HS-27A (cell line): ENCODE measurements at regions not wholly inside any gene's neighbourhood (a gene's known extent, or its start where the extent isn't known, plus 50 kb on each side); places are given as distances from the start of the nearest gene placed in this dataset.

ENCODE experiments used
- DNase-seq: peaks from one replicate; pipeline ENCODE4 v3.0.0-alpha.2; 2012; ENCODE audit warnings: low read depth, missing footprints

DNA sequence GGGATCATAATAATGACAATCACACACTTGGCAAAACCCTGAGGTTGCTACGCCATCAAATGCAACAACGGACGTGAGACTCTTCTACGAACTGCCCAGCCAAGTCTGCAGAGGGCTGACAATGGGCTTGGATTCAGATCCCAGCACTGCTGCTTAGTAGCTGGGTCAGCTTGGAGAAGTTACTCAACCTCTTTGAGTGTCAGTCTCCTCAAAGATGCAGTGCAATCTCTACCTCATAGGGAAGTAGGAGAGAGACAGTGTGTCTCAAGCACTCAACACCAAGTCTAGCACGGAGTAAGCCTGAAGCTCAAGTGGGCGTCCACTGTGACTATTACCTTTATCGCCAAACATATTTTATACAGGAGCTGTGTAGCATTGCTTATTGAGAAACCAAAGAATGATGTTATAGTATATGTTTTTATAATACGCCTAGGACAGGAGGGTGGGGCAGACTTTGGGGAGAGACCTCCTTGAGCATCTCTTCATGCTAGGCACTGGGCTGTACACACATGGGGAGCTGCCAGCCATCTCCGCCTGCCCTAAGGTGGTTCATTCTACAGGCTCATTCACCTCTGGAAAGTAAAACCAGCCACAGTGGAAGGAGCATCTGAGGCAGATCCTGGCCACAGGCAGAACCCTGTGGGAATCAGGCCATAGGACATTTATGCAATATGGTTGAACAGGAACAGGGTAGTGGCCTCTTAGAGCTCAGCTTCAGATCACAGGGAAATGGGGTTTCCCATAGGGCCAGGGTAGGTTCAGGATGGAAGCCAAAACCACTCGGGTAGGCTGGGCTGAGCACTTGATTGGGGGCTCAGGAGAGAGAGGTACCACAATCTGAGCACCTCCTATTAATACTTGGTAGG is 160.2 kb downstream of the MRPL14 start:
- no peak for DNase-seq

DNA sequence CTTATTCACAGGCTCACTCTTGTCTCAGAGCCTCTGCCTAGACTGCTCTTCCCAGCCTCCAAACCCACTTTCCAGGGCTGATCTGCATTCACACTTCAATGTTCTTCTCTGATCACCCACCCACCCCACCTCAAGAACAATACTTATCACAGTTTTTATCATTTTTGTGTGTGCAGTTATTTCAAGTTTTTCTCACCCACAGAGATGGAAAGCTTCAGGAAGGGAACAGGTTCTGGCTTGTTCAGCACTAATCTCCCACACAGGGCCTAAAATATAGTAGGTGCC is 160.9 kb downstream of the MRPL14 start:
- DNase-seq = no peak

DNA sequence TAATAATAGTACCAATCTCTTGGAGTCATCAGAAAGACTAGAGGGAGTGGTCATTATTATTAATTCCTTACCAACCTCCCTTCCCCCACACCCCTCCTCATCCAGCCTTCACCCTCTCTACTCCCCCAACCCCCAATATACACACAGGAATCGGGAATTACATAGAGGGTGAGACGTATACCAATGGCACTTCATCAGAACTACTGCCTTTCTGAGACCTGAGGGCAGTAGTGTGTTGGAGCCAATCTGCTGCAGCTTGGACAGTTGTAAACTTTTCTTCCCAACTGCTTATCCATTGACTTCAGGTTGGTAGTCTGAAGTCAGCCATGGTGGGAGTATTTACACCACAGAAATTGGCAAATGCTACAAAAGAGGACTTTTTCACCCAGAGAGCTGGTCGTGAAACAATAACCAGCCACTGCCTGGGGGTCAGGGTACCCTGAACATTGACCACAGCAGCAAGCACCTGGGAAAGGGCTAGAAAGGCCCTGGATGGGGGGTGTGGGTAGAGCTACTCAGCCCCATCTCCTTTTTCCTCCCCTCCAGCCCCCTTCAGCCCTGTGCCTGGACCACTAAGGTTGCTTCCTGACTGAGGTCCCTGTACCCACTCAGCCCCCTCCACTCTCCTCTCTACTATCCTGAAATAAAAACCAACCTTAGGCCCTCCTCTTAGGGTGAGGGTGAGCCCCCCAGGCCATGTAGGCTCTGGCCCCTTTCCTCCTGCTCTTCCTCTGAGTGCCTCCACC is 161.5 kb downstream of the MRPL14 start:
- no peak for DNase-seq

DNA sequence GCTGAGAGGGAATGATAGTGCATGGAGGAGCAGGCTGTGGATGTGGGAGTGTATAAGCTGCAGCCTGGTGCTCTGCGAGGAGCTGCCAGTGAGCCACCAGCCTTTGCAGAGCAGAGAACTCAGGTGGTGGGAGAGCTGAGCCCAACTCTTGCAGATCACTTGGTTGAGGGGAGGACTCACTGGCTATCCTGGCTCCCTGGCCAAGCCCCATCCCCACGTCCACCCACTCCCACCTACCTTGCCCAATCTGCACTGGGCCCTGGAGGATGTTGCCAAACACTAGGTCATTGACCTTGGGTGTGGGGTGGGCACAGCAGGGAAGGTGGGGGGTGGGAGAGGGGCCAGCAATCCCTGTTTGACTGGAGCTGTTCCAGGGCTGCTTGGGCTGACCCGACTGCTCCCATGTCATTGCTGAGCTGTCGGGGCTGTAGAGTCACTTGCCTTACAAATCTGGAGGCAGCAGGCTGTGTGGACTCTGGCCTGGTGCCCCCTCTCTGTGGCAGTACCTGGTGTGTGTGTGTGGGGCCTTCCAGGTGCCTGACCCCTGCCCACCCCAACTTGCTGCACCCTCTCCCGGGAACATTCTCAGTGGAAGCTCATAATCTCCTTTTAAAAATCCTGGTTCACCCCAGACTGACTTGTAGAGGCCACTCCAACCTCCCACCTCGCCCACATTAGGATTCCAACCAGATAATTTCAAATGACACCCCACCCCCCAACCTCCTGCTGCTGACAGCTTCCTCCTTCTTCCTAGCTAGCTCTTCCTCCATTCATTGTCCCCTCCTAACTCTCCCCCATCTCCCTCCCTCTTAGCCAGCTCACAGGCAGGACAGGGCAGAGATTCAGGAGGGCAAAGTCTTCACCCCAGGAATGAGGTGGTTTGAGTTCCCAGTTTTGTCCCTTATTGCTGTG is 162.3 kb downstream of the MRPL14 start:
- DNase-seq = no peak

DNA sequence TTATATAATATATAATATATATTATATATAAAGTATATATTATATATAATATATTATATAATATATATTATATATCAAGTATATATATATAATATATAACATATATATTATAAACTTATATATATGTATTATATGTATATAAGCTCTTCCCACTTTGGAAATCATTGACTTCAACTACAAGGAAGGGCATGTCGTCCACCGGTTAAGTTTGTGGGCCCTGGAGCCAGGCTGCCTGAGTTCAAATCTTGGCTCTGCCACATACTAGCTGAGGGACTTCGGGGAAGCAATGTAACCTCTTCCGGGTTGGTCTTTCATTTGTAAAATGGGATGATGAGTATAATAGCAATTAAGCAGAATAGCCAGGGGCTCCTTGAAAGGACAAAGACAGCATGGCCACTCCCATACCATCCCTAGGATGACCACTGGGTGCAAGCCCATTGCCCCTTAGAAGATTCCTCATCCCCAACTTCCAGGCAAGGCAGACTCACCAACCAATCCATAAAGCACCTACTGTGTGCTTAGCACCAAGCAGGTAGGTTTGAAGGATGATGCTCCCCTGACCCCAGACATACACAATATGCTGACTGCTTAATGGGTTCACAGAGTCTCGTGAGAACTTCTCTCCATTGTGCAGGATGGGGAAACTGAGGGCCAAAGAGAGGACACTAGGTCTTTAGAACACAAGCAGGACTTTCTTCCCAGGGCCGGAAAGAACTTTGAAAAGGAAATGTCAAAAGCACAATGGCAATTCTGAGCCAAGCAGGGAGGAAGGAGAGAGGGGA is 163.2 kb downstream of the MRPL14 start:
- DNase-seq = no peak

DNA sequence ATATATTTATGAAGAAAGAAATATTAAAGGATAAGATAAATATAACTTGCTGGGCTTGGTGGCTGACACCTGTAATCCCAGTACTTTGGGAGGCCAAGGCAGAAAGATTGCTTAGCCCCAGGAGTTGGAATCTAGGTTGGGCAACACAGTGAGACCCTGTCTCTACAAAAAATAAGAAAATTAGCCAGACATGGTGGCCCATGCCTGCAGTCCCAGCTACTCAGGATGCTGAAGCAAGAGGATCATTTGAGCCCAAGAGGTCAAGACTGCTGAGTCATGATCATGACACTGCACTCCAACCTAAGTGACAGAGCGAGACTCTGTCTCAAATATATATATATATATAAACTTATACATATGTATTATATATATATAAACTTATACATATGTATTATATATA is 164.0 kb downstream of the MRPL14 start:
- no peak for DNase-seq

DNA sequence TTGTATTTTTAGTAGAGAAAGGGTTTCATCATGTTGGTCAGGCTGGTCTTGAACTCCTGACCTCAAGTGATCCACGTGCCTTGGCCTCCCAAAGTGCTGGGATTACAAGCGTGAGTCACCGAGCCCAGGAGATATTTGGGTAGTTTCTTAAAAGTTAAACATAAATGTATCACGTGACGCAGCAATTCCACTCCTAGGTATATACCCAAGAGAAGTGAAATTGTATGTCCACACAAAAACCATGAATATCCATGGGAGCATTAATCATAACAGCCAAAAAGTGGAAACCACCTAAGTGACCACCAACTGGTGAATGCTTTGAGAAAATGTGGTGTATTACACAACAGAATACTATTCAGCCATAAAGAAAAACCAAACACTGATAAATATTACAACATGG is 164.8 kb downstream of the MRPL14 start:
- no peak for DNase-seq

DNA sequence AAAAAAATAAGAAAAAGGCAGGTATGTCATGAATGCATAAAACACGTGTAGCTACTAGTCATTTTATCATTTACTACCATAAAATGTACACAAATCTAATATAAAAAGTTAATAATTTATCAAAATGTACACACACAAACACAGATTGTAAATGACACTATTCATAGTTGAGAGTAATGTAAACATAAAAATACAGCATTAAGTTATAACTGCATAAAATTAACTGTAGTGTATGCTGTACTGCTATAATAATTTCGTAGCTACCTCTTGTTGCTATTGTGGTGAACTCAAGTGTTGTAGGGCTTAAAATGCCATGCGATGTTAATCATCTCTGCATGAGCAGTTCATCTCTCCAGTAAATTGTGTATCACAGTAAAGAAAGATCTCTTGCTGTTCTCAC is 170.0 kb downstream of the MRPL14 start:
- DNase-seq = no peak

DNA sequence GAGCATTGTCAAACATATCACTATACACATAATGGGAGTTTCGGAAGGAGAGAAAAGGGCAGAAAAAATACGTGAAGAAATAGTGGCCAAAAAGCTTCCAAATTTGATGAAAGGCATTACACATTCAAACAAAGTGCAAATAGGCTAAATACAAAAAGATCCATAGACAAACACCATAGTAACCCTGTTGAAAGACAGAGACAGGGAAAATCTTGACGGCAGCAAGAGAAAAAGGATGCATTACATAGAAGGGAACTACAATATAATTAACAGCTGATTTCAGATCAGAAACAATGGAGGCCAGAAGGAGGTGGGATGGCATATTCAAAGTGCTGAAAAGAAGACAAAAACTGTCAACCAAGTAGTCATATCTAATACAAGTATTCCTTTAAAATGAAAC is 170.8 kb downstream of the MRPL14 start:
- no peak for DNase-seq

DNA sequence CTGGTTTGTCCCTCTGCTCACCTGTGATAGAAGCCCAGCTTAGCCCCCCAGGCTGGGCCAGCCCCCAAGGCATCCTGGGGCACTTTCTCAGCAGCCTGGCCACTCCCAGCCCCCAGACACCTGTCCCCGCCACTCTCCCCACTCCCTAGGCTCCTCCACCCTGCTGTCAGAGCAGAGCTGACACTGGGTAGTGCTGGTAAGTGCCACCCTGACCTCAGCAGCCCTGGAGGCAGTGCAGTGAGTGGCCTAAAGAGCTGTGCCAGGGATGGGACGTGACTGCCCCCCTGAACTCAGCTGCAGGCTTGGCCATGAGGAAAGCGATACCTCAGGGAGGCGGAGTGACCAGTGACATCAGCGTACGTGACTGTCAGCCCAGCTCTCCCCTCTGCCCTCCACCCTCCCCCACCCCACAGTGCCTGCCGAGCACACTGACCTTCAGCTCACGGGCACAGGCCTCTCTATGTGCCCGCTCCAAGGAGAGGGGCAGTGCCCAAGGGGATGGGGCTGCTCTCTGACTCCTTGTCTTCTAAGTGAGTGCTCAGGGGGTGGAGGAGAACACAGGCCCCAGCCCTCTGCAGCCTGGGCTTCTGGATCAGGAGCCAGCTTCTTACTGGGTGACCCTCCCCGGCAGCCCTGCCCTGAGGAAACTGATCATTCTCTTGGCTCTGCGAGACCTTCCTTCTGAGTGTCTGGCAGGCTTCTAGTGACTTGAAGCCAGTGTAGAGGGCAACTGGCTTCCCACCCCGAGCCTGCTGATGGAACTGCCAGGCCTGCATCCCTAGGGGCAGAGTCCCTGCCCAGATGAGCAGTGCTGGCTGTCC is 172.7 kb downstream of the MRPL14 start:
- DNase-seq = no peak

DNA sequence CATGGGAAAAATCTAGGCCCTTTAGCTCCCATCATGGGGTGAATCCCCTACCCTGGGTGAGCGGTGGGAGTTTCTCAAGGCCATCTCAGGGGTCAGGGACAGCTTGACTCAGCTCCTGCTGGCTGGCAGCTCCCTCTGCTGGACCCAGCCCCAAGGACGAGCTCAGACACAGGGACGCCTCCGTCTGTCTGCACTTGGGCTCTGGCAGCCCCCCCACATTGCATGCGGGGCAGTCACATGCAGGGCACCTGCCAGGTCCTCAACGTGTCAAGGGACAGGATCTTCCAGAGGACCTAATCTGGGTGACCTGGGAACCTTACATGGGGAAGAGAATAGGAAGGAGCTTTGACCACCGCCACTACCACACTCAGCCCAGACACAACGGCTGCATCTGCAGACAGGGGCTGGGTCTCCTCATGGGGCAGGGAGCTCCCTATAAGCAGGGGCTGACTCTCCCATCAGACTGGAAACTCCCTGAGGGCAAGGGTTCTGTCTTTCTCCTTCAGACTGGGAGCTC is 173.4 kb downstream of the MRPL14 start:
- DNase-seq = no peak

DNA sequence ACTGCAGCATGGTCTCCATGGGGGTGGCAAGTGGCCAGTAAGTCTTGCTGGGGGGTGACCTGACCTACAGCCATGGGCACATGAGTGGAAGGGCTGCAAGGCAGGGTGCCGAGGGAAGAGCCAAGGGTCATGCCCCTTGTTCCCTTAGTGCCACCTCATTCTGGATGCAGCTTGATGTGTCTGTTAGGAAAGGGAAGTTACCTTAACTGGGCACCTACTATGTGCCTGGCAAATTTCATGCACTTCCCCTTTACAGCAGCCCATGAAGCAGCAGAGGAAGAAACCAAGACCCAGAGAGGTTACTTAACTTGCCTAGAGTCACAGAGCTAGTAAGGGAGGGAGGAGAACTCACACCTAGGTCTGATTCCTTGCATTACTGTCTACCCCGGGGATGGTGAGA is 174.0 kb downstream of the MRPL14 start:
- no peak for DNase-seq

DNA sequence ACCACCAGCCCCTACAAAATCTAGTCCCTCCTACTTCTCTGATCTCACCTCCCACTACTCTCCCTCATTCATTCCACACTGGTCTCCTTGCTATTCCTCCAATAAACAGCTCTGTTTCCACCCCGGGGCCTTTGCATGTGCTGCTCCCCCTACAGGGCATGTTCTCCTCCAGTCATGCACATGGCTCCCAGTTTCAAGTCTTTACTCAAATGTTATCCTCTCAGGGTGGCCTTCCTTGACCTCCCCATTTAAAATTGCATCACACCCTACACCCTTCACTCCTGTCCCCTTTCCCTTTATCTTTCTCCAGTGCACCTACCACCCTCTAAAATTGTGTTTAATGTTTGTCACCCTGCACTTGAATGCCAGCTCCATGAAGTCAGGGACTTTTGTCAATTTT is 174.5 kb downstream of the MRPL14 start:
- DNase-seq = no peak

DNA sequence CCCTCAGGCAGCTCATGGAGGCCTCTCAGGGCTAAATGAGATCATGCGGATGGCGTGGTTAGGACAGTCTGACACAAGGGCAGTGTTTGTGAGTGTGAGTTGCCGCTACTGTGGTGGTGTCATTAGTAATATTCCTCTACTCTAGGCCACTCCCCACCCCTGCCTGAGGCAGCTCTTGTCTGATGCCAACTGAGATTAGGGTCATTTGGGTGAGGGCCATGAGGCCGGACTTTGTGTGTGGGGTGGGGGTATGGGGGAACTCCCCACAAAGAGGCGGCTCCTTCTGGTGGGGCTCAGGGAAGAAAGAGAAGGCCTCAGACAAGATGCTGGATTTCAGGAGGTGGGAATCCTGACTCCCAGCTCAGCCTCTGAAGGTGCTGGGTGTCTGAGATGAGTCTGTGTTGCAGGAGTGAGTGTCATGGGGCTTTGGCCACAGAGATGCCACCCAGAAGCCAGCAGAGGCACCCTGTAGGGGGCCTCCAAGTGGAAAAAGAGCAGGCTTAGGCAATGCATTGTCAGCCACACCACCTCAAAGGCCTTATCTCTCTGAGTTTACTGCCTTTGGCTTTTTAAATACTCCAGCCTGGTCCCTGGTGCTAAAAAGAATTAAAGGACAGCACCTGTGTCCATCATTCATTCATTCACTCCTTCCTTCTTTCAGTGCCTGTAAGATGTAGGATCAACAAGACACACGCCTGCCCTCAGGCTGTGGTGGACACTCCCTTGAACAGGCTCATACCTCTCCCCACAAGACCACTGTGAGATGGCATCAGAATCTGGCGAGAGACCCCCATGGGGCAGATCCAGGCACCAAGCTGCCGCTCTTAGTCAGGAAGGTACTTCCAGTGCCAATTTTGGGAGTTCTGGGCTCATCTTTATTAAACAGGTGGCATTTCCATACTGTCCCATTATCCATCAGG is 175.2 kb downstream of the MRPL14 start:
- DNase-seq = no peak

DNA sequence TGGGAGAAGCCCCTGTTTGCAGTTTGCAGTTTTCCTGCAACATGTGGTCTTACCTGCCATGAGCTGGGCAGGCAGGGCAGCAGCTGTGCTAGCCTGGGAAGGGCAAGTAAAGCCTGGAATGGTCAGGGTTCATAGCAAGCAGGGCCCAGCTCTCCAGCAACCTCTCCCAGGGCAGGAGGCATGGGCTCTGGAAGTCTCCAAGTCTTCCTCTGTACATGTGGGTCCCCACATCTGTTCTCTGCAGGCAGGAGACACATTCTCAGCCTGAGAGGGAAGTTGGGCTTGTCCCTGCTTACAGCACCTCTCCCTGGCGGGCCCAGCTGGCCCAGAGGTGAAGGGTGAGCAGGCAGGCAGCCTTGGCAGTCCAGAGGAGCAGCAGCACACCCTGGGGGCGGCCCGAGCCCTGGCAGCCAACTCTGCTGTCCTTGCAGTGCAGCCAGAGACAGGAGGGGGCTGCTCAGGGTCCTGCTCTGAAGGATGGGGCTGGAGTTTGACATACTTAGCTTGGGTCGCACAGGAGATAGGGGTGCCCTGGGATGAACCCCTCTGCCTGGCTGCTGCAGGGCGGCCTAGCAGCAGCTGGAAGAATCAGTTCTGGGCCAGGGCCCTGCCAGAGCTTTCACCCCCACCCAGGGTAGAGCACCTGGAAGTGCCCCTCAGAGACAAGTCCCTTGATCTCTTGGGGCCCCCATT is 176.0 kb downstream of the MRPL14 start:
- DNase-seq = no peak

DNA sequence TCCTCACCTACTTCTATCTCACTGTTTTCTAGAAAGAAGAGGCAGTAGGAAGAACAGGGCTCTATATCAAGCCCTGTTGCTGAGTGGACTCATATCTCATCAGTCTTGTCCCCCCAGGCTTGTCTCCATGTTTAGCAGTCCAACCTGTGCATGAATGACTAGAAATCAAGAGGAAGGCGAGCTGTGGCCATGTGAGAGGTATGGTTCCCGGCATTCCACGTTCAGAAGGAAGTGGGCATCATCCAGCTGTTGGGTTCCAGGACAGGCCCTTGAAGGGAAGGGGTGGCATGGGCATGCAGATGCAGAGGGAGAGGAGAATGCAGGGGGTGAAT is 176.6 kb downstream of the MRPL14 start:
- no peak for DNase-seq

DNA sequence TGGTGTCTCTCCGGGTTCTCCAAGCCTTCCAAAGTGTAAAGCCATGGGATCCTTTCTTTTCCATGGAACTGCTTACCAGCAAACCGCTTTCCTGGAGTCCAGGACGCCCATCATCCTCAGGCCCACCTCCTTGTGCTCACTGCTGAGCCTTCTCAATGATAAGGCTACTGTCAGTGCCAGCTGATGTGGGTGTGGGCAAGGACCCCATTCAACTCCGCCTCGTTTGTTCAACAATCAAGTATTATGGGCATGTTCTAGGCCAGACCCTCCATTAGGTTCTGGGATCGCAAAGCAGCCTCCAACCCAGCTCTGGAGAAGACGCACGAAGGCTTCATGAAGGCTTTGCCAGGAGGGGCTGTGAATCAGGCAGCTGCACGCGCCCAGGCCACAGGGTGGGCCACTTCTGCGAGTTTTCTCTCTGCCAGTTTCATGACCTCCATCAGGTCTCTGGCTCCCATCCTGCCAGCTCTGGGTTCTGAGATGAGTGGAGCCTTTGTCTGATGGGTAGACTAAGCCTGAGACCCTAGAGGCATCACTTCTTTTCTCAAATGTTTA is 177.1 kb downstream of the MRPL14 start:
- no peak for DNase-seq

DNA sequence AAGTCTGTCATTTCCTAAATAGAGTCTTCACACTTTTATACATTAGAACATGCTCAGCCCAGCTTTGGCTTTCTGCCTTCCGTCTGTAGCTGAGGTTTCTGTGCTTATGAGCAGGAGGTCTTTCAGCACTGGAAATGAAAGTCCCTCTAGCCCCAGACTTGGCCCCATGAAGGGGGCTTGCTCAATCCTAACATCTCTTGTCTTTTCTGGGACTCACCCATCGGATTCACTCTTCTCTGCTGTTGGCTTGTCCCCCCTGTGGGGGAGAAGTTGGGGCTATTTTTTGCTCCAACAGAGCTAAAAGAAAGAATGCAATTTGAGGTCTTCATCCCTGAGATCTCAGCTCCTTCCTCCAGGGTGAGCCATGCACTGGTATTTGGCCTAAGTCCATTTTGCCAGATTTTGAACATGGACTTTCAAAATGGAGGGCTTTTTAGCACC is 177.7 kb downstream of the MRPL14 start:
- no peak for DNase-seq
